ENCODE measurements at regions not wholly inside any gene's neighbourhood (a gene's known extent, or its start where the extent isn't known, plus 50 kb on each side); places are given as distances from the start of the nearest gene placed in this dataset.

DNA sequence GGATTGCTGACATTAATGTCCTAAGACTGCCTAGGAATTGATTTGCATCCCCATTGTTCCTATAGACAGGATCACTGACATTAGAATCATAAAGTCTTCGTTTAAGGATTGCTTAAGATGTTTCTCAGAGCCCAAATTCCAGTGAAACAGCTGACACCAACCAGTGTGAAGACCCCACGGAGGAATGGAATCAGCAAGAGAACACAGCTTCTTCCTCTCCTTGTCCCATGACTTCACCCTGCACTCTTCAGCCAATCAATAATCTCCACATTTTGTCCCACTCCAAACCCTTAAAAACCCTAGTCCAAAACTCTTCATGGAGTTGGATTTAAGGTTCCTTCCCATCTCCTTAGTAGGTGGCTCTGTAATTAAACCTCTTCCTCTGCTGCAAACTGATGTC lies 157.0 kb upstream of the NDUFV2 start:
- no peak for DNase-seq

DNA sequence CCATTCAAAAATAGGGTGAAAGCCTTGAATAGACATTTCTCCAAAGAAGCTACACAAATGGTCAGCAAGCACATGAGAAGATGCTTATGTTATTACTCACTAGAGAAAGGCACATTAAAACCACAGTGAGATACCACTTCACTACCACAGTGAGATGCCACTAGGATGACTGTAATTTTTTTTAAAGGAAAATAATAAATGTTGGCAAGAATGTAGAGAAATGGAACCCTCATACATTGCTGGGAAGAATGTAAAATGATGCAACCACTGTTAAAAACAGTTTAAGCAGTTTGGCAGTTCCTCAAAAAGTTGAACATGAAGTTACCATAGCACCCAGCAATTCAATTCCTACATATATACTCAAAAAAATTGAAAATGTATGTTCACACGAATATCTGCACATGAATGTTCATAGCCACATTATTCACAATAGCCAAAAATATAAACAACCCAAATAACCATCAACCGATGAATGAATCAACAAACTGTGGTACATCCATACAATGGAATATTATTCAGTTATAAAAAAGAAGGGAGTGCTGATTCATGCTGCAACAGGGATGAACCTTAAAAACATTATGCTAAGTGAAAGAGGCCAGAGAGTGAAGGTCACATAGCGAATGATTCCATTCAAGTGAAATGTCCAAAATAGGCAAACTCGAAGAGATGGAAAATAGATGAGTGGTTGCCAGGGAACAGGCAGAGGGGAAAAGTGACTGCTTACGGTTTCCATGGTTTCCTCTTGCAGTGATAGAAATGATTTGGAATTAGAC lies 156.2 kb upstream of the NDUFV2 start:
- DNase-seq, result no peak

DNA sequence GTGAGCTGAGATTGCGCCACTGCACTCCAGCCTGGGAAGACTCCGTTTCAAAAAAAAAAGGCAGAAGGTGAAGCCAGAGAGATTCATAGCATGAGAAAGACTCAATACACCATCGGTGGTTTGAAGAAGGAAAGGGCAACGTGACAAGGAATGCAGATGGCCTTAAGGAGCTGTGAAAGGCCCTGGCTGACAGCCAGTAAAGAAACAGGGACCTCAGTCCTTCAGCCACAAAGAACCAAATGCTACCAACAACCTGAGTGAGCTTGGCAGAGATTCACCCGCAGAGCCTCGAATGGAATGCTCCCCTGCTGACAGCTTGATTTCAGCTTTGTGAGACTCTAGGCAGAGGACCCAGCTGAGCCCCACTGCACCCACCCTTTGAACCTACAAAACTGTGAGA lies 154.9 kb upstream of the NDUFV2 start:
- DNase-seq, result no peak

DNA sequence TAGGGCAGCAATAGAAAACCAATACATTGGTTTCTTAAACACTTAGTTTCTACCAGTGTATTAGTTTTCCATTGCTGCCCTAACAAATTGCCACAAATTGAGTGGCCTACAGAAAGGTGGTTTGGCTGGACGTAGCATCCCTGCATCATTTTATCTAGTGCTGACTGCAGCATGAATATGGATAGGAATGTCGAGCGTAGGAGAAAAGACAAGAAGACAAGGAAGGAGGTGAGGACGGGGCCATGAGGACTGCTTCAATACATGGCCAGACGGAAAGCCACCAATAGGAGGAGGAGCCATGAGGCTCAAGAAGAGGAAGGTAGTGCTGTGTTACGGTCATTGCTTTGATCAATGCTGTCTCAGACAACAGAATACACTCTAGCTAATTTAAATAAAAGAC lies 154.5 kb upstream of the NDUFV2 start:
- no peak for DNase-seq

DNA sequence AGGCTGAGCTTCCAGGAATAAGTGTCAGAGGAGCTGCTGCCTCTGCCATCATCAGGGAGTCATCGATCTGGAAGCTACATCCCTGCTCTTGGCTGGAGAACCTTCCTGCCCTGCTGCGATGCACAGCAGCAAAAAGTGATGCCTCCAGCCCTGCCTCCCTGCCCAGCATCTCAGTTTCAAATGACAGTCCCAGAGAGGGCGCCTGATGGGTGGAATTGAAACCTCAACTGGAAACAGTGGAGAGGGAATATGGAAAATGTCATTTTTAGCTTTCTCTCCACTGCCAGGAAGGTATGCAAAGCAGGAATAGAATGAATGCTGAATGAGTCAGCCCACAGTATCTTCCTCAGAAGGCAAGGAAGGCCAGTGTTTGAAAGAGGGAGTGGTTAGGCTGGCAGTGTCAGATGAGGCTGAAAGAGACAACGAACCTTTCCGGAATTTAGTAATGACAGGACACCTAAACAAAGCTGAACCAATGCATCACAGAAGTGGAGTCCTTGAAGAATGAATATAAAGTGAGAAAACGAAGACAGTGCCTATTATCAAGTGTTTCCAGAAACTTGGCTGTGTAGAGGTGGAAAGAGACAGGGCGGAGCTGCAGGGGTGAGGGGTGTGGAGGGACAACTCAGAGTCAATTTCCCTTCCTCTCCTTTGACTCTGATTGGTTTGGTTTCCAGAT lies 153.9 kb upstream of the NDUFV2 start:
- peak; percentile 43 for DNase-seq

DNA sequence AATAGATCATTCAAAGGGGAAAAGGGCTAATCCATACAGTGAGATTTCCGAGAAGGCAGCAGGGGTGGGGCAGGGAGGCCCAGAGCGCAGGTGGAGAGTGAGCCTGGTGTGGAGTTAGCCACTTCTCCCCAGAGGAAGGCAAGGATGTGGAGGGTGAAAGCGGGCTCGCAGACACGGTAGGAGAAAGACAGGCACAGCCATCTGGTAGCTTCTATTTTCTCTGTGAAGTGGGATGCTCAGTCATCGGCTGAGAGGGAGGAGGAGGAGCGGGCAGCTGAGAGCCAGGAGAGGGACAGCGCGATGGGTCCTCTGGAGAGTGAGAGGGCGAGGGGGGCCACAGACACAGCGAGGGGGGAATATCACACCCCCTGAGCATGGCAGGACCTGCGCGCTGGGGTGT lies 153.3 kb upstream of the NDUFV2 start:
- peak; percentile 65 for DNase-seq

DNA sequence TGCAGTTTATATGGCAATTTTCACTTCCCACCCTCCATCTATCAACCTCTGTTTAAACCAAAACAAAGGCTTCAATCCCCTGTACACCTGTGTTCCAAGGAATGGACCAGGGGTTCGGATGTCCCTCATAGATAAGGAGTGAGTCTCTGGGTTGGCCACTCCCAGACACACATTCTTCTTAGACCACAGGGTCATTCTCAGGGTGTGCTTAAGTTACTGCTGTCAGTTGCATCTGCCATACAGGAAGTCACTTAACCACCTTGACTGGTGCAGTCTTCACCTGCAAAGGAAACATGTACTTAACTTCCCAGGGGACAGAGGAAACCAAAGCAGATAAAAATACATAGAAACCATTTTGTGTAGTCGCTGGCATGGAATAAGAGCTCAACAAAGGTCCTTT lies 151.0 kb upstream of the NDUFV2 start:
- DNase-seq, result no peak

DNA sequence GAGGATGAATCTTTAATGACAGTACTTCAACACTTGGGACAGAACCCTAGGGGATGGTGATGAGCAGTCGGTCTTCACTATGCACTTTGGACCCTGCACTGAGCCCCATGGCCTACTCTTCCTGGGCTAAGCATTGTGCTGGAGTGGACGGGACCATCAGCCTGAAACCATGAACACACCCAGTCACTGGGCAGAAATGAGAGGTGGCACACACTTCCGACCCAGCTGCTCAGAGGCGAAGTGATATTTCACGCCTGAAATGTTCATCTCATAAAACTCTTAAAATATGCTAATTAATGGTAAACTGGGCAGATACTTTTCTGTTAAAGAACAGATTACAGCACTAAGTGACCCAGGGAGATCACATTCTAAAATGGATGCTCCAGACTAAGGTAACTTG lies 150.3 kb upstream of the NDUFV2 start:
- no peak for DNase-seq

DNA sequence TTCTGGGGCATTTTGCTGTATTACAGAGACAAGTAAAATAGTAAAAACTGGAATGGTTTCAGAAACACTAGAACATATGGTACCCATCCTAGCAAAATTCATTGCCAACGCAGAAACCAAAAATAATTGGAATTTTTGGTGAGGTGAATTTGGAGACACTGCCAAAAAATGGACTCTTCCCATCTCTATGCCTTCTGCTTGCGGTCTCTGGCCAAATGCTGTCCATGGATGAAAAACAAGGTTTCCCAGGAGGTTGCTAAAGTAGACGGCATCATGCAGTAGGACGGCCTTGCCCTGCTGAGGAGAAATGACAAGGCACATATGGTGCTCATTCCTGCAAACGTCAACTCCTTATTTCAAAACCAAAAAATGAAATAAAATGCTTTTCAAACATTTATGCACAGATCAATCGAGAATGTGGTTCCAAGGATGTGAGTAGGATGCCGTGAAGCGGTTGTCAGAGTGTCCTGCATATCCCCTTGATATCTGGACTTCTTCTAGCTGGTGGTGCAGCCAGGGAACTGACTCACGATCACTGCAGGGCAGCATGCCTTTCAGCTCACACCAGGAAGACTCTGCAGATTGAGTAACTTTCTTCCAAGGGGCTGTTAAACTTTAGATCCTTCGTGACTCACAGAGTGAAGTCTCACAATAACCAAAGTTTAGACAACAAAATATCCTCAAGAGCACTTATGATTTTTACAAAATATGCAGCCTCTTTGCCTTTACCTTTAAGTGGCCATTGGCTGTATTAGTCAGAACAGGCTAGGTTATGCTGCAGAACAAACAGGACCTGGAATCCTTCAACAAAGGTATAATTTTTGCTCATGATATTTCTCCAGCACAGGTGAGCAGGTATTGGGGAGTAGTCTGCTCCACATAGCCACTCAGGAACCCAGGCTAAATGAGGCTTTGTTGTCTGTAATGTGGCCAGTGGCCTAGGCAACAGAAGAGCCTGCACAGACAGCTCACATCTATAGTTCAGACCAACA lies 149.4 kb upstream of the NDUFV2 start:
- no peak for DNase-seq

DNA sequence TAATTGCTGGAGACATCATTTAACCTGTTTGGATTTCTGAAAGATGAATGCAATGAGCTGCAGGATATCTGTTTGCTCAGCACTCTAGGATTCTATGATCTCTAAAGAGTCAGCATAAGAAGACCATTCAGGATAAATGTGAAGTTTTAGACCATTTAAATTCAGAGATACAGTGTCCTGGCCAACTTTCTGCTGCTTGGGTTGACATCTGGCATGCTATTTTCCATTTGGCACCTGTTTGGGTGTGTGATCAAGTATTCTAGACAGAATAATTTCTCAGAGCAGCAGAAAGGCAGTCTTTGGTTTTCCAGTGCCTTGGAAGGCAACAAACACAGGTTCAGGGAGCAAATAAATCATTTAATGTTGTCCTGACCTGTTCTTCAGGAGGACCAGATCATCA lies 144.8 kb upstream of the NDUFV2 start:
- no peak for DNase-seq

DNA sequence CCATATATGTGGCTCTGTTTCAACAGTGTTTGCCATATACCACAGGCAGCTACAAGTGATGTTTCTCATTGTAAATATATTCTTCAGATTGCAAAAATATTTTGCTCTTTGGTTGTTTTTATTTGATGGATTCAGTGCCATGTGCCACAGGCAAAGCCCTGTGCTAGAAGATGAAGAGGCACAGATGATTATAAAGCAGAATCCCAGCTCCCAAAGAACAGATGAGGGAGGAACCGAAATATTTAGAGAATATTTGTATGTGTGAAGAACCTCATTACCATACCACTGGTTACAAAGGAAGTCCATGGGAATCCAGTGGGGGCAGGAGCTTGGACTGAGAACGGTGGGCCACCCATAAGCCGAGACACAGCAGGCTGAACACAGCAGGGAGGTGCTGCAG lies 143.8 kb upstream of the NDUFV2 start:
- DNase-seq, result no peak

DNA sequence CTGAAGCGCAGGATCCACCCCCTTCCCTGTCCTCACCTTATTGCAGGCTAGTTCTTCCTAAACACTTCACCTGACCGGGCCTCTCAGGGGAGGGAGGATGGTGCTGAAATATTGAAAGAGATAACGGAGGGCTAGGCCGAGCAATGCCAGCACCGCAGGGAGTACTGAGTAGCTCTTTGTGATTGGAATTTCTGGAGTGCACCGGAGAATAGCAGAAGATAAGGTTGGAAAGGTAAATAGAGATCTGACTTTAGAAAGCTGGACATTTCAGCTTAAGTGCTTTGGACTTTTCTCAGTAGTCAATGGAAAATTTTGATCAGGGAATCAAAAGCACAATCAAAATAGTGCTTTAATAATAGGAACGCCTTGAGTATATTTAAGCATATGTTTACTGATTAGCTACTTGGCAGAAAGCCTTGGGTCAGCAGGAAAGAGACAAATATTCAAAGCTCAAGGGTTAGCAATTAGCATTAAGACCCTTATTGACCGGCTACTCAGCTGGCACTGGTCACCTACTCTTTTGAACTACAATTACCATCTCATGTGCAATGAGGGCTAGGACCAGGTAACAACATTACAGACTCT lies 142.9 kb upstream of the NDUFV2 start:
- no peak for DNase-seq

DNA sequence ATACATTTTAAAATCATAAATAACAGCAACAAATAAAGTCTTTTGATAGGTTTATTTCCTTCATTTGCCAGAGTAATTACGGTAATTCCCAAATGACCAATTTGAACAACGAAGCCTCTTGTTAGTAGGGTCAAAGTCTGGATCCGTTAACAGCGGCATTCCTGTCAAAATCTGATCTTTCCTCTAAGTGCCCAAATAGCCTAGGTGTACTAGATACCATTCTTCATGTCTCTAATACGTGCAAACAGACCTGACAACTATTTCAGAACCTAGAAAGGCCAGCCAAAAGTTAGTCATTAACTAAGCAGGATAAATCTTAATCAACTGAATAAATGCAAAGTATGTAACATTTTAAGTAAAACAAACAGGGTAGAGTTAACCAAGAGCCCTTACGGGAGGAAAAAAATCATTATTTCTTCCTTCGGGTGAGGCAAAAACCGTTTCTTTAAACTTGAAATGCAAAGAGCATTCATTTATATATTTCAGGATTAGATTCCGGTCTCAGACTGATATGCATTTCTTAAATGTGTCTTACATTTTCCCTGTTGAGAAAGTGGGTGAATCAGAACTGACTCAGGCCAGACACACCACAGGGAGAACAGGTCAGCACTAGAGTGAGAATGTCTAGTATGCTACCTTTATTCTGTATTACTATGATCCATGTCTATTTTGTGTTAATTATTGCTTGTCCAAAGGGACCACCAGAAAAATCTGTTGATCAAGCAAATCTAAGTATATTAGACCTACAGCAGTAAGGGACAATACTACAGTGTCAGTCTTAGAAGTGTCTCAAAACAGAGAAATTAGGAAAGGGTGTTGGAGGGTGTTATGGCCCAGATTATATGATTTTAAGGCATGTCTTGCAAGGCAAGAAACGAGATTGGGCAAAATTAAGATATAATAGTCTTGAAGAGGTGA lies 141.5 kb upstream of the NDUFV2 start:
- no peak for DNase-seq

DNA sequence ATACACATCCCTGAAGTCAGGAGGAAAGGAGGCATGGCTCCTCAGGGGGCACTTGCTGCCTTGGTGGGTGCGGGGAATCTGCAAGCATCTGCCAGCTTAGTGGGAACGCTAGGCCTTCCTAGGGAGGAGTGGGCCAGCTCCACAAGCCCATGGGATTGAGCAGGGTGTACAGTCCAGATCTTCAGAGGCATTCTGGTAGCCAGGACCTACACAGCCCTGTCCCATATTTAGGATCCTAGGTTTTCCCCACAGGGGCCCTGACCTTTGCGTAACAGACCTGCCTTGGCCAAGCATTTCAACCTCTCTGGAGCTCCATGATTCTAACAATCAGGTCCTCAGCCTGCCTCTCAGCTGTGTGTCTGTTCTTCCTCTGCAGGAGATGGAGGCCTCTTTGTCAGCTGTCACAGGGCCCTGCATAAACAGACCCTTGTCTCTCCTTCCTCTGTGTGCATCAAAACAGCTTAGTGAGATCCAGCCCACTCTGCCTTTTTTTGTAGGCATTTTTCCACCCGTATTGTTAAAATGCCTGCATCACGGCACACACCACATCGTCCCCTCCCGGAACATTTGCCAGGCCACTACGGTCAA lies 140.2 kb upstream of the NDUFV2 start:
- no peak for DNase-seq

DNA sequence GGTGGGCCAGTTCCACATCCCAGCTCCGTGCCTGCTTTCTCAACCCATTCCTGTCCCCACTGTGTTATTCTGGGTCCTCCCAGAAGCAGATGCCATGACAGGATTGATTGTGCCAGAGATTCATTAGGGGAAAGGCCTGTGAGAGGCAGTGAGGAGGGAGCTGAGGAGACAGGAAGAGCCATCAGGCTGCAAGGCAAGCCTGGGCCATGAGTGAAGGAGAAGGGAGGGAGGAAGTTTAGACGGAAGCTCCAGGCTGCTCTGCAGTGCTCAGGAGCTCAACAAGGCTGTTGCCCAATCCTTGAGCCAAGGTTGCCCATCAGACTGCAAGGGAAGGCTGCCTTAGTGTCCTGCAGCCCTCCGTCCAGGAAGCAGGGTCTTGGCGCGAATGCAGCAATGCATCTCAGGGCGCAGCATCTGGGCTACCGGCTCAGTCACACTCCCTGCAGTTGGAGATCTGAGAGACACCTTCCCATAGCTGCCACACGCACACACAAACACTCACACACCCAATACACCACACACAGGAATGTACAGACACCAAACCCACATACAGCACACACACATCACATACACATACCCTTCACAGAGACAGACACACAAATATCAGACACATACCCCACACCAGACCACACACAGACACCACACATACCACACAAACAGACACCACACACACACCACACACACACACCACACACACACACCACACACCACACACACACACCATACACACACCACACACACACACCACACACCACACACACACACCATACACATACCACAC lies 139.5 kb upstream of the NDUFV2 start:
- no peak for DNase-seq

DNA sequence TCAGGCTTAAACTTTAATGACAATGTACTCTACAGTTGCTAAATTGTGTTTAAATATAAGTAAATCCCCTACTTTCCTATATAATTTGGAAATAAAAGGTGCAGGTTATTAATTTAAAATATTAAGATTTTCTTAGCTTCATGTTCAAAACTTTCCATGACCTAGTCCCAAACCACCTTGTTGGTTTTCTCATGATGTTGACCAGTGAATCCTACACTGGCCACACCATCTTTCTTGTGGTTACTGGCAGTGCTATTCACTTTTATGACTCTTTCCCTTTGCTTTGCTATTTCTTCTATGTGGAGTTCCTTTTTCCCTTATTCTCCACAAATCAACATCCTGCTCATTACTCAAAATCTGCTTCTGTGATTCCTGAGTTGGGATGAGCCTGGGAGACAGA lies 138.6 kb upstream of the NDUFV2 start:
- DNase-seq, result no peak

DNA sequence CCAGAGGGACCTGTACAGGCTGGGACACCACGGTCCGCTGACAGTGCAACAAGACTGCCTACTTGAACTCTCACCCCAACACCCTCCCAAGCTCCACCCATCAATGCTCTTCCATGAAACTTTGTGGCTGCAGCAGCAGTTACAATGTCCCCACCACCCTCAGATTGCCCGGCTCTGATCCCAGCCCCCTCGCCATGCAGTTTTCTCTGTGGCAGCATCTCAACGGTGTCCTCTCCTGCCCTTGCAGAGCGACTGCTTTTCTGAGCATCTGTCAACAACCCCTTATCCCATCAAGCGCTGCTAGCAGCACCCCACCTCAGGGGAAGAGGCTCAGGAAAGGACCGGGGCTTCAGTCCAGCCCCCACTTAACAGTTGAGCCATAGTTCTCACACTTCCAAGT lies 137.1 kb upstream of the NDUFV2 start:
- no peak for DNase-seq

DNA sequence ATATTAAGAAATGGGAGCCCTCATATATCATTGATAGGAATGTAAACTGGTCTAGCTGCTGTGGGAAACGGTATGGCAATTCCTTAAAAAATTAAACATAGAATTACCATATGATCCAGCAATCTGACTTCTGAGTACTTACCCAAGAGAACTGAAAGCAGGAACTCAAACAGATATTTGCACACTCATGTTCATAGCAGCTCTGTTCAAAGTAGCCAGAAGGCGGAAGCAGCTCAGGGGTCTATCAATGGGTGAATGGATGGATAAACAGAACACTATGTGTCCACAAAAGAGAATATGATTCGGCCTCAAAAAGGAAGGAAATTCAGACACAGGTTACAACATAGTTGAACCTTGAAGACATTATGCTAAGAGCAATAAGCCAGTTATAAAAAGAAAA lies 135.7 kb upstream of the NDUFV2 start:
- no peak for DNase-seq

DNA sequence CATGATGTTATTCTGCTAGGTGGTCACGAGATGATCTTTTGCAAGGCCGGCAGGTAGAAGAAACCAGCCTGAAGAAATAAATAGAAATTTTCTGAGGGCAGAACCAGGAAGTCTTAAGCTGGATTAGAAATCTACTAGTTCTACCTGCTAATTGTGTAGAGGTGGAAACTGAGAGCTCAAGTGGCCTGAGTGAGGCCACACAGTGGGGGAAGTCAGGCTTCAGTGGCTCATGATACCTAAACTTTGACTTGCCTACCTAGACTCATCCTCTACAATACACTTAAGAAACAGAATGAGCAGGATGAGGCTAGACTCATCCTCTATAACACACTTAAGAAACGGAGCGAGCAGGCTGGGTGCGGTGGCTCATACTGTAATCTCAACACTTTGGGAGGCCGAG lies 134.9 kb upstream of the NDUFV2 start:
- DNase-seq, result no peak

DNA sequence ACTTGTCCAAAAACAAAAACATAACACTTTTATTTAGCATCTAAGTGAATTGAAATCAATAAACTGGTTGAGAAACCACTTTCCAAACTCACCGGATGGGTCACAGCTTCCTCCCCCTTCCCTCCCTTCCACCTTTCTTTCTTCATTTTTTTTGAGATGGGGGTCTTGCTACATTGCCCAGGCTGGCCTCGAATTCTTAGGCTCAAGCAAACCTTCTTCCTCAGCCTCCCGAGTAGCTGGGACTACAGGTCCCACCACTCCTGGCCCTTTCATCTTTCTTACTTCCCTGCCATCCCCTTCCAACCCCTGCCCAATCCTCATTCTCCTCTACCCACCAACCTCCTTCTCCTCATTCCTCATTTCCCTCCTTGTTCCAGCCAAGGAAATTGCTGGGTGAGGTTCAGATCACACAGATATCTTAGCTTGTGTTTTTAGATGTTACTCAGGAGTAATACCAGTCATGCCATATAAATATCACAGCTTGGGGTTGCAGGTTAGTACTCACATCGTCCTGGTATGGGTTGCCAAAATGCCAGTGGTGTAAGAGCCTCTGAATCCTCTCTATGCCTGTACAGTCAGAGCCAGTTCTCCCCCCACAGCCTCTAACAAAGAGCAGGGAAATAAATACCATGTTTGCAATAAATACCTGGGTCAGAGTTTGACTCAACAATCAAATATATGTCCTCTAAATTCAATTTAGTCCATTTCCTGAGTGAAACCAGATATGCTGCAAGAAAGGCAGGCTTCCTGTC lies 132.7 kb upstream of the NDUFV2 start:
- no peak for DNase-seq
